DND-41 (cell line): ENCODE measurements at regions not wholly inside any gene's neighbourhood (a gene's known extent, or its start where the extent isn't known, plus 50 kb on each side); places are given as distances from the start of the nearest gene placed in this dataset.

Experiments used
- ATAC-seq: fragments of 200-7000 bp; cut with Tn5 transposase; 3 replicates; pipeline ENCODE4 v1.9.1; 2021; ENCODE audit warnings: low read depth; ENCODE audit not compliant: insufficient read depth
- DNase-seq: peaks from one replicate; pipeline ENCODE4 v3.0.0-alpha.2; 2020
- H2AFZ ChIP-seq: 2 replicates; pipeline ENCODE4 v1.6.0; 2012; ENCODE audit warnings: low read depth, low read length
- H3K27ac ChIP-seq: 2 replicates; pipeline ENCODE4 v1.5.1; 2012; ENCODE audit warnings: low read length, inconsistent platforms
- H3K27me3 ChIP-seq: fragments of 200-600 bp; sonication (generic); 2 replicates; pipeline ENCODE4 v1.6.0; 2012; ENCODE audit warnings: low read length, mild to moderate bottlenecking, inconsistent platforms; ENCODE audit not compliant: insufficient read depth, poor library complexity
- H3K36me3 ChIP-seq: 2 replicates; pipeline ENCODE4 v1.5.1; 2012; ENCODE audit warnings: low read length, inconsistent platforms; ENCODE audit not compliant: insufficient read depth
- H3K4me1 ChIP-seq: 2 replicates; pipeline ENCODE4 v1.5.1; 2012; ENCODE audit warnings: mild to moderate bottlenecking, low read length; ENCODE audit not compliant: insufficient read depth
- H3K4me2 ChIP-seq: 2 replicates; pipeline ENCODE4 v1.6.0; 2012; ENCODE audit warnings: mild to moderate bottlenecking, moderate library complexity, low read length, inconsistent platforms; ENCODE audit not compliant: insufficient read depth
- H3K4me3 ChIP-seq, 2 experiments: fragments of 200-600 bp in 1 of 2; shearing (Covaris generic) in 1 of 2; 2 replicates each; pipeline ENCODE4 v1.5.1; 2012 to 2016; ENCODE audit warnings: inconsistent platforms in 2 of 2, low read length in 2 of 2, mild to moderate bottlenecking in 2 of 2, low read depth in 1 of 2, moderate library complexity in 1 of 2
- H3K79me2 ChIP-seq: 2 replicates; pipeline ENCODE4 v1.6.0; 2012; ENCODE audit warnings: low read length, inconsistent platforms; ENCODE audit not compliant: insufficient read depth
- H3K9ac ChIP-seq: 2 replicates; pipeline ENCODE4 v1.6.0; 2012; ENCODE audit warnings: low read depth, mild to moderate bottlenecking, inconsistent platforms, low read length, moderate library complexity
- H3K9me3 ChIP-seq: 2 replicates; pipeline ENCODE4 v1.5.1; 2012; ENCODE audit warnings: low read length, moderate library complexity, mild to moderate bottlenecking, inconsistent platforms; ENCODE audit not compliant: insufficient read depth, severe bottlenecking
- H4K20me1 ChIP-seq: 2 replicates; pipeline ENCODE4 v1.6.0; 2012; ENCODE audit warnings: low read length; ENCODE audit not compliant: insufficient read depth
- EZH2 ChIP-seq: IDR thresholded peaks from 3 replicates; pipeline ENCODE4 v1.6.1; 2012; ENCODE audit warnings: borderline replicate concordance, low read depth, mild to moderate bottlenecking, moderate library complexity, low read length, inconsistent platforms; ENCODE audit not compliant: severe bottlenecking
- TF ChIP-seq, protein P1 (sequence below): IDR thresholded peaks from 2 replicates; pipeline ENCODE4 v1.5.1; 2012; ENCODE audit warnings: borderline replicate concordance, low read length, moderate library complexity, mild to moderate bottlenecking; ENCODE audit not compliant: poor library complexity, severe bottlenecking; ENCODE audit errors: extremely low read depth

DNA sequence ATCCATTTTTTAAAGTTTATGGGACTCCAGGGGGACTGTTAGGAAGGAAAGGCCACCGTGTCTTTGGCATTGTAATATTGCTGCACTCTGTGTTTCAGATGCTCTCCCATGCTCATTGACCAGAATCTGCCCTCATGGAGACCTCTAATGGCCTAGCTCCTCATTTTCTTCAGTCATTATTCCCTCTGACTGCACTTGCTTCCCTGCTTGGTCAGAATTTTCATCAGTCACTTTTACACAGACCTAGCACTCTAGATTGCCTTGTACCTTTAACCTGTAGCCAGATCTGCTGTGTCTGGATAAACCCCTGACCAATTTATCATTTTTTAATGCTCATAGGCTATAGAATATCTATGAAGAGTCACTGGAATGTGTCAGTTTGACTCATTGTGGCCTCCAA is 155.5 kb upstream of the NUDT12 start:
- no peak for TF ChIP-seq EZH2
- TF ChIP-seq, protein P1, sequence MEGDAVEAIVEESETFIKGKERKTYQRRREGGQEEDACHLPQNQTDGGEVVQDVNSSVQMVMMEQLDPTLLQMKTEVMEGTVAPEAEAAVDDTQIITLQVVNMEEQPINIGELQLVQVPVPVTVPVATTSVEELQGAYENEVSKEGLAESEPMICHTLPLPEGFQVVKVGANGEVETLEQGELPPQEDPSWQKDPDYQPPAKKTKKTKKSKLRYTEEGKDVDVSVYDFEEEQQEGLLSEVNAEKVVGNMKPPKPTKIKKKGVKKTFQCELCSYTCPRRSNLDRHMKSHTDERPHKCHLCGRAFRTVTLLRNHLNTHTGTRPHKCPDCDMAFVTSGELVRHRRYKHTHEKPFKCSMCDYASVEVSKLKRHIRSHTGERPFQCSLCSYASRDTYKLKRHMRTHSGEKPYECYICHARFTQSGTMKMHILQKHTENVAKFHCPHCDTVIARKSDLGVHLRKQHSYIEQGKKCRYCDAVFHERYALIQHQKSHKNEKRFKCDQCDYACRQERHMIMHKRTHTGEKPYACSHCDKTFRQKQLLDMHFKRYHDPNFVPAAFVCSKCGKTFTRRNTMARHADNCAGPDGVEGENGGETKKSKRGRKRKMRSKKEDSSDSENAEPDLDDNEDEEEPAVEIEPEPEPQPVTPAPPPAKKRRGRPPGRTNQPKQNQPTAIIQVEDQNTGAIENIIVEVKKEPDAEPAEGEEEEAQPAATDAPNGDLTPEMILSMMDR, result no peak
- Histone ChIP-seq H3K4me2 (no peak overlapping the region), H3K36me3 (no peaks in the 10 kb centered on the region), H3K4me1 (no peaks in the 10 kb centered on the region), H3K9ac (no peak overlapping the region), H4K20me1 (no peaks in the 10 kb centered on the region), H3K79me2 (no peaks in the 10 kb centered on the region), H3K27me3 (no peaks in the 10 kb centered on the region), H3K9me3 (peaks cover 15% of the 10 kb centered on the region), H3K4me3 (no peak overlapping the region), H2AFZ (no peak overlapping the region), H3K27ac (no peak overlapping the region)
- no peak for ATAC-seq
- no peak for DNase-seq

DNA sequence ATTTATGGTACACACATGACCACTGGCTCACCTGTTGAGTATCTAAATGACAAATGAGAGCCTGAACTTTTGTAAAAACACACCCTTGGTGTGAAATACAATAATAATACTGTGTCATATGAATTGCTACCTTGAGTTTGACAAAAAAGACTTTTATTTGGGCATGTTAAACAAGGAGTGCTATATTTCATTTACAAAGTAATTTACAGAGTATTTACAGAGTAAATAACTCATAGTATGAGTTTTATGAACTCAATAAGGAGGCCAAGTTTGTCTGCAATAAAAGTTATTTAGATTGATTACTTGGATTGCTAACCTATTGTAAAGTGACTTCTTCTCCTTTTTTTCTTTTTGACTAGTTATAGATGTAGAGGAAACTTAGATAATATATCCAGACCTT is 146.0 kb upstream of the NUDT12 start:
- Histone ChIP-seq H4K20me1 (no peaks in the 10 kb centered on the region), H3K27ac (no peak overlapping the region), H3K9ac (no peak overlapping the region), H3K4me1 (no peaks in the 10 kb centered on the region), H2AFZ (no peak overlapping the region), H3K4me2 (no peak overlapping the region), H3K36me3 (no peaks in the 10 kb centered on the region), H3K79me2 (no peaks in the 10 kb centered on the region), H3K4me3 (no peak overlapping the region), H3K9me3 (no peaks in the 10 kb centered on the region), H3K27me3 (no peaks in the 10 kb centered on the region)
- no peak for TF ChIP-seq EZH2
- TF ChIP-seq, protein P1, result no peak
- ATAC-seq (no peak), DNase-seq (no peak)

DNA sequence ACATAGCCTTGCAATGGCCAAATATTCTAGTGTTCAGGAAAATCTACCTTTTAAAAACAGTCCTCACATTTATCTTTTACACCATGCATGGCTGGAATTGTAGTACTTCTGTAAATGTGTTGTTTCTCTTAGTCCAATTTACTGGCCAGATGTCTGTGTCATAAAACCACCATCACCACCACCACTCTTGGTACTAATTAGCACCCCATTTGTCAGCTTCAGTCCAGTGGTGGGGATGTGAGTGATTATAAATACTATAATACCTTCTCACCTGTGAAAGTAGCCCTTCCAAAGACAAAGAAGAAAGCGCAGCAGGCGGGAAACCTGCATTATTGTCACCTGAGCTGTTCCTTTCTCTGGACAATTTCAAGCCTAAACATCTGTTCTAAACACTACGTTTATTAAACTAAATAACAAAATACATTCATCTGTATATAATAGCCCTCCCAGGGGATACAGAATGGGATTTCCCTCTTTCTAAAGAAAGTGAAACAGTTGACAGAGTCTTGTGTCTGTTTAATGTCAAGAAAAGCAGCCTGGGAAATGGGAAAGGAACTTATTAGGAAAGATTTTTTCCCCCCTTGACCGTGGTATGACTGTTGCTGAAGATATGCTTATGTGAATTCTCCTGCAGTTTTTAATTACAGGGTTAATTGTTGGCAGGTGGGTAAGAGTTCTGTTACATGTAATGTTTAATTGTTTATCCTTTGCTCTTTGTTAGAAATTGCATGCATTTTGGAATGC is 144.5 kb upstream of the NUDT12 start:
- Histone ChIP-seq H3K79me2 (no peaks in the 10 kb centered on the region), H3K4me3 (no peak overlapping the region), H2AFZ (no peak overlapping the region), H3K27me3 (no peaks in the 10 kb centered on the region), H3K4me2 (no peak overlapping the region), H3K36me3 (no peaks in the 10 kb centered on the region), H3K27ac (no peak overlapping the region), H4K20me1 (no peaks in the 10 kb centered on the region), H3K4me1 (no peaks in the 10 kb centered on the region), H3K9ac (no peak overlapping the region), H3K9me3 (no peaks in the 10 kb centered on the region)
- TF ChIP-seq, protein P1, result no peak
- TF ChIP-seq EZH2, result no peak
- ATAC-seq (no peak), DNase-seq (no peak)

DNA sequence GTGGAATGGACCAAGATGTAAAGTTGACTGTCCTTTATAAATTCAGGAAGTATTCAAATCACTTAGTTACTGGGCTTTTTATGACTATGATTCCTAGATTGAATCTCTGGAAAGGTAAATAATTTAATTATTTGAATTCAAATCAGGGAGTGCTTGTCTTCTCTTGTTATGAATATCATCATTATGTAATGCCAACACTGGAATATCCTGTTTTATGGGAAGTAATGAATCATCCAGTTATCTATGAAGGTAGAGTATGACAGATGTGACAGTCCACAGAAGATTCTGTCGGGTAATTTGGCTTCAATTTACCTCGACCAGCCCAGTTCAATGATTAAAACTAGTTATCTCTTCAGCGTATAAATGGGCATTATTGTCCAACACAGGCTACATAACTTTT is 141.0 kb upstream of the NUDT12 start:
- no peak for ATAC-seq
- no peak for TF ChIP-seq EZH2
- TF ChIP-seq, protein P1, result no peak
- no peak overlapping the region for H2AFZ ChIP-seq
- no peak for DNase-seq
- no peak overlapping the region for H3K4me3 ChIP-seq
- no peak overlapping the region for H3K27ac ChIP-seq
- no peaks in the 10 kb centered on the region for H3K79me2 ChIP-seq
- H3K9ac ChIP-seq, result no peak overlapping the region
- no peaks in the 10 kb centered on the region for H3K4me1 ChIP-seq
- H4K20me1 ChIP-seq, result no peaks in the 10 kb centered on the region
- H3K36me3 ChIP-seq, result no peaks in the 10 kb centered on the region
- no peak overlapping the region for H3K4me2 ChIP-seq
- no peaks in the 10 kb centered on the region for H3K27me3 ChIP-seq
- H3K9me3 ChIP-seq, result no peaks in the 10 kb centered on the region
